Mesendoderm (in vitro differentiated cells): ENCODE measurements at regions not wholly inside any gene's neighbourhood (a gene's known extent, or its start where the extent isn't known, plus 50 kb on each side); places are given as distances from the start of the nearest gene placed in this dataset. TPM values are rescaled to one million over a fixed set of nuclear protein-coding genes. Genes with fewer than 3 reads are reported as not detected.

Source experiments
- small RNA-seq: library from polyadenylated mRNA; stranded (forward); fragments of <200 nt; extraction: miRNeasy Mini kit (QIAGEN cat#:217004); gene quantifications from one replicate; pipeline ENCODE3, GENCODE V24; 2013; ENCODE audit not compliant: insufficient read depth

Small RNA genes lying in the stretch of these regions (small RNA-seq; reads per million reads assigned to genes)
- gene RNU6-1145P, result not detected
- gene RPS29P10, result not detected
